MM.1S (cell line): ENCODE measurements at regions not wholly inside any gene's neighbourhood (a gene's known extent, or its start where the extent isn't known, plus 50 kb on each side); places are given as distances from the start of the nearest gene placed in this dataset.

Source experiments
- DNase-seq: peaks from one replicate; pipeline ENCODE4 v3.0.0-alpha.2; 2015
- H2AFZ ChIP-seq: fragments of 300-600 bp; sonication (generic); 2 replicates; pipeline ENCODE4 v1.6.0; 2016; ENCODE audit warnings: antibody characterized with exemption, low read length
- H3F3A ChIP-seq: fragments of 300-600 bp; sonication (generic); 2 replicates; pipeline ENCODE4 v1.6.1; 2016; ENCODE audit warnings: mild to moderate bottlenecking, antibody characterized with exemption, low read length, moderate library complexity, mixed read lengths; ENCODE audit not compliant: insufficient read depth
- H3K27ac ChIP-seq: fragments of 300-600 bp; sonication (generic); 2 replicates; pipeline ENCODE4 v1.5.1; 2016; ENCODE audit warnings: mild to moderate bottlenecking, low read length
- H3K27me3 ChIP-seq: fragments of 300-600 bp; sonication (generic); replicated peaks from 2 replicates; pipeline ENCODE4 v1.6.0; 2016; ENCODE audit warnings: low read length; ENCODE audit not compliant: insufficient read depth
- H3K36me3 ChIP-seq: fragments of 300-600 bp; sonication (generic); replicated peaks from 2 replicates; pipeline ENCODE4 v1.6.1; 2016; ENCODE audit warnings: mild to moderate bottlenecking, low read length, mixed read lengths; ENCODE audit not compliant: insufficient read depth
- H3K4me1 ChIP-seq: fragments of 300-600 bp; sonication (generic); 2 replicates; pipeline ENCODE4 v1.6.1; 2016; ENCODE audit warnings: low read length, mixed read lengths
- H3K4me2 ChIP-seq: fragments of 300-600 bp; sonication (generic); 2 replicates; pipeline ENCODE4 v1.6.0; 2016; ENCODE audit warnings: low read depth, low read length
- H3K4me3 ChIP-seq: fragments of 300-600 bp; sonication (generic); 2 replicates; pipeline ENCODE4 v1.5.1; 2016; ENCODE audit warnings: low read length, mixed read lengths
- H3K79me2 ChIP-seq: fragments of 300-600 bp; sonication (generic); 2 replicates; pipeline ENCODE4 v1.6.1; 2016; ENCODE audit warnings: mixed run types, low read length, mixed read lengths
- H3K9ac ChIP-seq: fragments of 300-600 bp; sonication (generic); 2 replicates; pipeline ENCODE4 v1.6.1; 2016; ENCODE audit warnings: low read length, mixed read lengths
- H3K9me2 ChIP-seq: fragments of 300-600 bp; sonication (generic); replicated peaks from 2 replicates; pipeline ENCODE4 v1.6.1; 2016; ENCODE audit warnings: mild to moderate bottlenecking, low read length, mixed read lengths; ENCODE audit not compliant: insufficient read depth
- H3K9me3 ChIP-seq: fragments of 300-600 bp; sonication (generic); replicated peaks from 2 replicates; pipeline ENCODE4 v1.6.1; 2016; ENCODE audit warnings: mild to moderate bottlenecking, low read length, mixed read lengths; ENCODE audit not compliant: insufficient read depth
- H4K20me1 ChIP-seq: fragments of 300-600 bp; sonication (generic); 2 replicates; pipeline ENCODE4 v1.6.1; 2016; ENCODE audit warnings: mild to moderate bottlenecking, low read length, moderate library complexity, mixed read lengths; ENCODE audit not compliant: insufficient read depth
- EZH2 ChIP-seq: fragments of 300-600 bp; sonication (generic); optimal IDR thresholded peaks from 2 replicates; pipeline ENCODE3; 2017; ENCODE audit warnings: low read depth, mild to moderate bottlenecking, antibody characterized with exemption, low read length, mixed read lengths
- EZH2phosphoT487 ChIP-seq: fragments of 300-600 bp; sonication (generic); IDR thresholded peaks from 2 replicates; pipeline ENCODE4 v1.6.1; 2018; ENCODE audit warnings: antibody characterized with exemption, low read length
- TF ChIP-seq, protein P1 (sequence below): fragments of 300-600 bp; sonication (generic); IDR thresholded peaks from 2 replicates; pipeline ENCODE4 v1.5.1; 2016; ENCODE audit warnings: antibody characterized with exemption, low read length, mixed read lengths

GRCh38 chr18:27794181-27794926, 382.6 kb downstream of the CDH2 start:
- no peaks in the 10 kb centered on the region for H3F3A ChIP-seq
- no peaks in the 10 kb centered on the region for H3K36me3 ChIP-seq
- no peaks in the 10 kb centered on the region for H3K79me2 ChIP-seq
- H3K4me2 ChIP-seq, result no peak overlapping the region
- no peak overlapping the region for H2AFZ ChIP-seq
- DNase-seq, result no peak
- no peak overlapping the region for H3K4me3 ChIP-seq
- H4K20me1 ChIP-seq, result no peaks in the 10 kb centered on the region
- H3K9me2 ChIP-seq, result no peaks in the 10 kb centered on the region
- H3K4me1 ChIP-seq, result peaks cover 6% of the 10 kb centered on the region; the same call in 1 of the 2 replicates
- H3K9ac ChIP-seq, result no peak overlapping the region
- no peaks in the 10 kb centered on the region for H3K9me3 ChIP-seq
- no peaks in the 10 kb centered on the region for H3K27me3 ChIP-seq
- no peak overlapping the region for H3K27ac ChIP-seq
- no peak for TF ChIP-seq EZH2
- TF ChIP-seq, protein P1, sequence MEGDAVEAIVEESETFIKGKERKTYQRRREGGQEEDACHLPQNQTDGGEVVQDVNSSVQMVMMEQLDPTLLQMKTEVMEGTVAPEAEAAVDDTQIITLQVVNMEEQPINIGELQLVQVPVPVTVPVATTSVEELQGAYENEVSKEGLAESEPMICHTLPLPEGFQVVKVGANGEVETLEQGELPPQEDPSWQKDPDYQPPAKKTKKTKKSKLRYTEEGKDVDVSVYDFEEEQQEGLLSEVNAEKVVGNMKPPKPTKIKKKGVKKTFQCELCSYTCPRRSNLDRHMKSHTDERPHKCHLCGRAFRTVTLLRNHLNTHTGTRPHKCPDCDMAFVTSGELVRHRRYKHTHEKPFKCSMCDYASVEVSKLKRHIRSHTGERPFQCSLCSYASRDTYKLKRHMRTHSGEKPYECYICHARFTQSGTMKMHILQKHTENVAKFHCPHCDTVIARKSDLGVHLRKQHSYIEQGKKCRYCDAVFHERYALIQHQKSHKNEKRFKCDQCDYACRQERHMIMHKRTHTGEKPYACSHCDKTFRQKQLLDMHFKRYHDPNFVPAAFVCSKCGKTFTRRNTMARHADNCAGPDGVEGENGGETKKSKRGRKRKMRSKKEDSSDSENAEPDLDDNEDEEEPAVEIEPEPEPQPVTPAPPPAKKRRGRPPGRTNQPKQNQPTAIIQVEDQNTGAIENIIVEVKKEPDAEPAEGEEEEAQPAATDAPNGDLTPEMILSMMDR, result no peak
- no peak for TF ChIP-seq EZH2phosphoT487

GRCh38 chr18:27793013-27793785, 383.7 kb downstream of the CDH2 start:
- TF ChIP-seq EZH2phosphoT487 (no peak), EZH2 (no peak)
- TF ChIP-seq, protein P1, result no peak
- Histone ChIP-seq H3K4me3 (no peak overlapping the region), H3K27me3 (no peaks in the 10 kb centered on the region), H4K20me1 (no peaks in the 10 kb centered on the region), H3F3A (no peaks in the 10 kb centered on the region), H3K27ac (no peak overlapping the region), H3K9ac (no peak overlapping the region), H3K4me1 (peaks cover 6% of the 10 kb centered on the region; the same call in 1 of the 2 replicates), H3K9me2 (no peaks in the 10 kb centered on the region), H3K36me3 (no peaks in the 10 kb centered on the region), H3K79me2 (no peaks in the 10 kb centered on the region), H2AFZ (no peak overlapping the region), H3K4me2 (no peak overlapping the region), H3K9me3 (no peaks in the 10 kb centered on the region)
- no peak for DNase-seq

GRCh38 chr18:27789406-27789805, 387.5 kb downstream of the CDH2 start:
- no peak overlapping the region for H3K4me3 ChIP-seq
- H3K9me3 ChIP-seq, result no peaks in the 10 kb centered on the region
- H3K27ac ChIP-seq, result no peak overlapping the region
- H3F3A ChIP-seq, result no peaks in the 10 kb centered on the region
- no peaks in the 10 kb centered on the region for H3K36me3 ChIP-seq
- no peaks in the 10 kb centered on the region for H3K27me3 ChIP-seq
- DNase-seq, result no peak
- H3K4me2 ChIP-seq, result no peak overlapping the region
- no peaks in the 10 kb centered on the region for H3K79me2 ChIP-seq
- TF ChIP-seq EZH2phosphoT487 (no peak), EZH2 (no peak)
- TF ChIP-seq, protein P1, result no peak
- no peaks in the 10 kb centered on the region for H3K9me2 ChIP-seq
- no peaks in the 10 kb centered on the region for H3K4me1 ChIP-seq
- H4K20me1 ChIP-seq, result no peaks in the 10 kb centered on the region
- H2AFZ ChIP-seq, result no peak overlapping the region
- no peak overlapping the region for H3K9ac ChIP-seq
